ENCODE measurements at regions not wholly inside any gene's neighbourhood (a gene's known extent, or its start where the extent isn't known, plus 50 kb on each side); places are given as distances from the start of the nearest gene placed in this dataset.

GRCh38 chr4:28062562-28062961, 1201.9 kb downstream of the STIM2 start:
- TF ChIP-seq GATA2 (IDR thresholded peaks at IDR 0.05; ENCODE audit: low read depth, low read length) (no peak), GATA3 (IDR thresholded peaks at IDR 0.05; ENCODE audit: low read depth, low read length) (no peak)

All from SH-SY5Y (cell line).